ENCODE measurements at regions not wholly inside any gene's neighbourhood (a gene's known extent, or its start where the extent isn't known, plus 50 kb on each side); places are given as distances from the start of the nearest gene placed in this dataset.

DNA sequence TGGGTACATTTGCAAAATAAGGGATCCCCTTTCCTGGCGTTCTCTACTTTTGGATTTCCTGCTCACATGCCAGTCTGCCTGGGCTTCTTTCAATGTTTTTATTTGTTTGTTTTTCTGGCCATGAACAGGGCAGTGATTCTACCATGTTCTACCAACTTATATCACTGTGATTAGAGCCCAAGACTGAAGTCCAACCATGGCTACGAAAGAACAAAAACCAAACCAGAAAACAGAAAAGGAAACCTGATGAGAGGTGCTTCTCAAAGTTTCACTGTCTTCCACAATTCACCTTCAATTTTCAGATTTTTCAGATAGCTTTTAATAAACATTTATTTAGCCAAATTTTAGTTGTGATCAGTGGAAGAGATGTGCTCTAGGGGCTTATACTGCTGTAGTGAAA lies 187.6 kb upstream of the TACR3 start:
- Histone ChIP-seq H3K36me3 (no peaks in the 10 kb centered on the region), H3K4me1 (no peaks in the 10 kb centered on the region), H3K27ac (no peak overlapping the region), H3K27me3 (no peaks in the 10 kb centered on the region), H3K9me3 (no peaks in the 10 kb centered on the region), H3K4me3 (replicated peaks in 1 of 3) (no peak overlapping the region)
- WGBS, 2 donors: 81 to 88% methylated on average over 2 of the region's 2 CpGs
- DNase-seq: no peak
- intact Hi-C loops (cut with DNase I): no loop called here
- no peak for TF ChIP-seq POLR2A (IDR thresholded peaks at IDR 0.05)
- TF ChIP-seq, protein P1, sequence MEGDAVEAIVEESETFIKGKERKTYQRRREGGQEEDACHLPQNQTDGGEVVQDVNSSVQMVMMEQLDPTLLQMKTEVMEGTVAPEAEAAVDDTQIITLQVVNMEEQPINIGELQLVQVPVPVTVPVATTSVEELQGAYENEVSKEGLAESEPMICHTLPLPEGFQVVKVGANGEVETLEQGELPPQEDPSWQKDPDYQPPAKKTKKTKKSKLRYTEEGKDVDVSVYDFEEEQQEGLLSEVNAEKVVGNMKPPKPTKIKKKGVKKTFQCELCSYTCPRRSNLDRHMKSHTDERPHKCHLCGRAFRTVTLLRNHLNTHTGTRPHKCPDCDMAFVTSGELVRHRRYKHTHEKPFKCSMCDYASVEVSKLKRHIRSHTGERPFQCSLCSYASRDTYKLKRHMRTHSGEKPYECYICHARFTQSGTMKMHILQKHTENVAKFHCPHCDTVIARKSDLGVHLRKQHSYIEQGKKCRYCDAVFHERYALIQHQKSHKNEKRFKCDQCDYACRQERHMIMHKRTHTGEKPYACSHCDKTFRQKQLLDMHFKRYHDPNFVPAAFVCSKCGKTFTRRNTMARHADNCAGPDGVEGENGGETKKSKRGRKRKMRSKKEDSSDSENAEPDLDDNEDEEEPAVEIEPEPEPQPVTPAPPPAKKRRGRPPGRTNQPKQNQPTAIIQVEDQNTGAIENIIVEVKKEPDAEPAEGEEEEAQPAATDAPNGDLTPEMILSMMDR (IDR thresholded peaks at IDR 0.05): no peak

DNA sequence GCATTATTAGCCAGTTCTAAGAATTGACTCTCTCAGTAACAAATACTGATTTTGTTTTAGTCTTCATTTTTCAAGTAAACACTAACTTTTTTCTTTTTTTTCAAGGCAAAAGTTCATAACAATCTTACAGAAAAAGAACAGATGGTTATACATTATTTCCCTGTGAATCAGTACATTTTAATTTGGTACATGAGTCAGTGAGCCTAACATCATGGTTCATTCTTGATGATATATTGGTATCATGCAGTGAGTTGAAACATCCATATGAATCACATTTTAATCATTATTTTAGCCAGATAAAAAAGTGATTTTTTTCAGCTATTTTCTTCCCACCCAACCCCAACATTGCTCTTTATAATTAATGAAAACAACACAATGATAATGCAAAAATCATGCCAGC lies 184.3 kb upstream of the TACR3 start:
- H3K4me3 ChIP-seq (replicated peaks in 1 of 3): no peak overlapping the region
- no peak for DNase-seq
- TF ChIP-seq, protein P1 (IDR thresholded peaks at IDR 0.05): no peak
- TF ChIP-seq POLR2A (IDR thresholded peaks at IDR 0.05): no peak
- no peaks in the 10 kb centered on the region for H3K4me1 ChIP-seq
- intact Hi-C loops (cut with DNase I): no loop called here
- no peak overlapping the region for H3K27ac ChIP-seq
- no peaks in the 10 kb centered on the region for H3K36me3 ChIP-seq
- no peaks in the 10 kb centered on the region for H3K27me3 ChIP-seq
- H3K9me3 ChIP-seq: no peaks in the 10 kb centered on the region

DNA sequence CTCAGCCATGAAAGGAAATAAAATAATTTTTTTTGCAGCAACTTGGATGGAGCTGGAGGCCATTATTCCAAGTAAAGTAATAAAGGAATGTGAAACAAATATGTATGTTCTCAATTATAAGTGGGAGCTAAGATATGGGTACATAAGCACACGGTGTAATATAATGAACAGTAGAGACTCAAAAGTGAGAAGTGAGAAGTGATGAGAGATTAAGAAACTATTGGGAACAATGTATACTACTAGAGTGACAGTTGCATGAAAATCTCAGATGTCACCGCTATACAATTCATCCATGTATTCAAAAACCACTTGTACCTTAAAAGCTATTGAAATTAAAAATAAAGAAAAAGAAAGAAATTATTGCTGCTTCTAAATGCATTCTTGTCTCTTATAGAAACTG lies 182.9 kb upstream of the TACR3 start:
- Histone ChIP-seq H3K4me1 (no peaks in the 10 kb centered on the region), H3K27ac (no peak overlapping the region), H3K4me3 (replicated peaks in 1 of 3) (no peak overlapping the region), H3K27me3 (no peaks in the 10 kb centered on the region), H3K36me3 (no peaks in the 10 kb centered on the region), H3K9me3 (no peaks in the 10 kb centered on the region)
- WGBS, 2 donors: 91 to 96% methylated on average over 2 of the region's 2 CpGs
- intact Hi-C loops (cut with DNase I): no loop called here
- no peak for DNase-seq
- TF ChIP-seq POLR2A (IDR thresholded peaks at IDR 0.05): no peak
- TF ChIP-seq, protein P1 (IDR thresholded peaks at IDR 0.05): no peak

- H3K27me3 ChIP-seq: no peaks in the 10 kb centered on the region
- no peak overlapping the region for H3K4me3 ChIP-seq (replicated peaks in 1 of 3)
- H3K9me3 ChIP-seq: no peaks in the 10 kb centered on the region
- TF ChIP-seq, protein P1 (IDR thresholded peaks at IDR 0.05): no peak
- TF ChIP-seq POLR2A (IDR thresholded peaks at IDR 0.05): no peak
- DNase-seq: no peak
- intact Hi-C loops (cut with DNase I): no loop called here
- no peak overlapping the region for H3K27ac ChIP-seq
- H3K4me1 ChIP-seq: no peaks in the 10 kb centered on the region
- no peaks in the 10 kb centered on the region for H3K36me3 ChIP-seq
Observed at GRCh38 chr4:103895876-103896465, 176.2 kb upstream of the TACR3 start.

DNA sequence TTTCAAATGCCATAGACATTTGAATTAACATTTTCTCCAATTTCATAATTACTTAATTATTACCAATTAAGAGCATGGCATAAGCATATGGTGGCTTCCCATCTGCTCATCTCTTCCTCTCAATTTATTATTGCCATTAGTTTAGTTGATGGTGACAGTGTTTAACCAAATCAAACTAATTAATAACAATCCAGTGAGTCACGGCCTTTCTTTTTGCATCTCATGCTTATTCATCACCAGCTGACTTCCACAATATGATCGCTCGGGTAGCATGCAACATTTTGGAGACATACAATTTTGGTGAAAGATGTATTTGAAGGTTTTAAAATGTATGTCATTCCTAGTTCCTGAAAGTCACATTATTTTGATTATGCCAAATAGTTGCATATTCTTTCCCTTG lies 172.8 kb upstream of the TACR3 start:
- no peaks in the 10 kb centered on the region for H3K36me3 ChIP-seq
- H3K4me3 ChIP-seq (replicated peaks in 1 of 3): no peak overlapping the region
- intact Hi-C loops (cut with DNase I): no loop called here
- WGBS, 2 donors: 91 to 97% methylated on average over 3 of the region's 3 CpGs
- no peaks in the 10 kb centered on the region for H3K9me3 ChIP-seq
- DNase-seq: no peak
- no peak overlapping the region for H3K27ac ChIP-seq
- H3K27me3 ChIP-seq: no peaks in the 10 kb centered on the region
- TF ChIP-seq, protein P1 (IDR thresholded peaks at IDR 0.05): no peak
- TF ChIP-seq POLR2A (IDR thresholded peaks at IDR 0.05): no peak
- no peaks in the 10 kb centered on the region for H3K4me1 ChIP-seq
